Mesendoderm (in vitro differentiated cells): ENCODE measurements at regions not wholly inside any gene's neighbourhood (a gene's known extent, or its start where the extent isn't known, plus 50 kb on each side); places are given as distances from the start of the nearest gene placed in this dataset.

Experiments used
- DNase-seq: peaks from one replicate; pipeline ENCODE4 v3.0.0; 2013
- H2AK5ac ChIP-seq: 2 replicates; pipeline ENCODE4 v1.6.1; 2013; ENCODE audit warnings: low read length, inconsistent platforms
- H2BK120ac ChIP-seq: 2 replicates; pipeline ENCODE4 v1.6.1; 2013; ENCODE audit warnings: low read depth, mild to moderate bottlenecking, low read length, moderate library complexity, mixed read lengths
- H2BK15ac ChIP-seq: replicated peaks from 2 replicates; pipeline ENCODE4 v1.6.1; 2013; ENCODE audit warnings: low read depth, mild to moderate bottlenecking, moderate library complexity
- H2BK5ac ChIP-seq: 2 replicates; pipeline ENCODE4 v1.6.1; 2013; ENCODE audit warnings: low read length, inconsistent platforms
- H3K18ac ChIP-seq: 2 replicates; pipeline ENCODE4 v1.6.1; 2013; ENCODE audit warnings: mild to moderate bottlenecking, low read length, mixed read lengths
- H3K23ac ChIP-seq: one replicate; pipeline ENCODE4 v1.6.1; 2013; ENCODE audit warnings: low read length
- H3K27ac ChIP-seq: 2 replicates; pipeline ENCODE4 v1.5.1; 2013; ENCODE audit warnings: low read depth, mild to moderate bottlenecking, inconsistent platforms, low read length, moderate library complexity
- H3K27me3 ChIP-seq: 2 replicates; pipeline ENCODE4 v1.6.1; 2013; ENCODE audit warnings: low read length, control low read depth, mild to moderate bottlenecking, inconsistent platforms; ENCODE audit not compliant: insufficient read depth, poor library complexity
- H3K36me3 ChIP-seq: 2 replicates; pipeline ENCODE4 v1.6.1; 2013; ENCODE audit warnings: low read length, inconsistent platforms; ENCODE audit not compliant: control insufficient read depth, insufficient read depth
- H3K4ac ChIP-seq: one replicate; pipeline ENCODE4 v1.6.1; 2013; ENCODE audit warnings: low read depth, mild to moderate bottlenecking, low read length, moderate library complexity
- H3K4me1 ChIP-seq: 2 replicates; pipeline ENCODE4 v1.6.1; 2013; ENCODE audit warnings: low read depth, low read length, inconsistent platforms; ENCODE audit not compliant: control insufficient read depth
- H3K4me2 ChIP-seq: 2 replicates; pipeline ENCODE4 v1.6.1; 2013; ENCODE audit warnings: low read length
- H3K4me3 ChIP-seq: 2 replicates; pipeline ENCODE4 v1.5.1; 2013; ENCODE audit warnings: mild to moderate bottlenecking, low read length
- H3K56ac ChIP-seq: one replicate; pipeline ENCODE4 v1.6.1; 2013; ENCODE audit warnings: low read length
- H3K79me1 ChIP-seq: 2 replicates; pipeline ENCODE4 v1.6.1; 2013; ENCODE audit warnings: low read length, inconsistent platforms
- H3K79me2 ChIP-seq: 2 replicates; pipeline ENCODE4 v1.6.1; 2013; ENCODE audit warnings: mild to moderate bottlenecking, low read length; ENCODE audit not compliant: control insufficient read depth, insufficient read depth
- H3K9ac ChIP-seq: 2 replicates; pipeline ENCODE4 v1.6.1; 2013; ENCODE audit warnings: low read length, inconsistent platforms
- H4K5ac ChIP-seq: one replicate; pipeline ENCODE4 v1.6.1; 2013; ENCODE audit warnings: low read length
- H4K8ac ChIP-seq: one replicate; pipeline ENCODE4 v1.6.1; 2013; ENCODE audit warnings: low read depth, mild to moderate bottlenecking, control low read depth, low read length, moderate library complexity
- WGBS: extraction: QIAGEN DNeasy Blood & Tissue Kit; methylation state at CpG from one replicate; pipeline ENCODE4 v1.1.7; 2013; ENCODE audit warnings: low lambda C conversion rate, missing lambda C conversion rate; ENCODE audit not compliant: insufficient coverage; ENCODE audit errors: extremely low coverage; 5-methylcytosine and 5-hydroxymethylcytosine counted together

- no peak overlapping the region for H2BK5ac ChIP-seq
Observed at GRCh38 chr5:161094411-161094810, 242.4 kb upstream of the ATP10B start.

GRCh38 chr5:161093100-161093499 lies 241.1 kb upstream of the ATP10B start:
- H3K23ac ChIP-seq = no peak overlapping the region
- H3K79me2 ChIP-seq = no peaks in the 10 kb centered on the region
- H2BK120ac ChIP-seq = no peak overlapping the region
- DNase-seq = no peak
- no CpG with 5 or more reads among the region's 2 CpGs for WGBS
- no peaks in the 10 kb centered on the region for H3K4me1 ChIP-seq
- H2AK5ac ChIP-seq = no peak overlapping the region
- H3K4ac ChIP-seq = no peak overlapping the region
- H3K18ac ChIP-seq = no peak overlapping the region
- no peaks in the 10 kb centered on the region for H3K79me1 ChIP-seq
- H3K27ac ChIP-seq = no peak overlapping the region
- no peak overlapping the region for H3K4me2 ChIP-seq
- no peak overlapping the region for H4K5ac ChIP-seq
- no peak overlapping the region for H4K8ac ChIP-seq
- no peak overlapping the region for H2BK5ac ChIP-seq
- H2BK15ac ChIP-seq = no peak overlapping the region
- no peak overlapping the region for H3K9ac ChIP-seq
- no peak overlapping the region for H3K4me3 ChIP-seq
- no peaks in the 10 kb centered on the region for H3K36me3 ChIP-seq
- no peaks in the 10 kb centered on the region for H3K27me3 ChIP-seq
- H3K56ac ChIP-seq = no peak overlapping the region

More at GRCh38 chr5:161094411-161094810, 242.4 kb upstream of the ATP10B start:
- H3K36me3 ChIP-seq = no peaks in the 10 kb centered on the region
- no peak overlapping the region for H3K27ac ChIP-seq
- H2BK15ac ChIP-seq = no peak overlapping the region
- H3K79me1 ChIP-seq = no peaks in the 10 kb centered on the region
- H3K4me1 ChIP-seq = no peaks in the 10 kb centered on the region
- no peak overlapping the region for H3K9ac ChIP-seq
- H3K56ac ChIP-seq = no peak overlapping the region
- H3K4me3 ChIP-seq = no peak overlapping the region
- H3K4ac ChIP-seq = no peak overlapping the region
- H2AK5ac ChIP-seq = no peak overlapping the region
- no peak overlapping the region for H3K23ac ChIP-seq
- H4K5ac ChIP-seq = no peak overlapping the region
- H4K8ac ChIP-seq = no peak overlapping the region
- no peak overlapping the region for H2BK120ac ChIP-seq
- H3K79me2 ChIP-seq = no peaks in the 10 kb centered on the region
- no peak overlapping the region for H3K4me2 ChIP-seq
- no peak overlapping the region for H3K18ac ChIP-seq
- DNase-seq = no peak
- H3K27me3 ChIP-seq = no peaks in the 10 kb centered on the region

- Histone ChIP-seq H3K4me3 (no peak overlapping the region), H3K56ac (no peak overlapping the region), H3K36me3 (no peaks in the 10 kb centered on the region), H2BK15ac (no peak overlapping the region), H2AK5ac (no peak overlapping the region), H4K5ac (no peak overlapping the region), H2BK120ac (no peak overlapping the region), H3K9ac (no peak overlapping the region), H3K79me2 (no peaks in the 10 kb centered on the region), H4K8ac (no peak overlapping the region), H3K23ac (no peak overlapping the region), H2BK5ac (no peak overlapping the region), H3K27ac (no peak overlapping the region), H3K4me2 (no peak overlapping the region), H3K18ac (no peak overlapping the region), H3K4me1 (no peaks in the 10 kb centered on the region), H3K4ac (no peak overlapping the region), H3K27me3 (no peaks in the 10 kb centered on the region), H3K79me1 (no peaks in the 10 kb centered on the region)
- DNase-seq = no peak
- no CpG with 5 or more reads among the region's 2 CpGs for WGBS
Observed at GRCh38 chr5:161089569-161089968, 237.6 kb upstream of the ATP10B start.

DNA sequence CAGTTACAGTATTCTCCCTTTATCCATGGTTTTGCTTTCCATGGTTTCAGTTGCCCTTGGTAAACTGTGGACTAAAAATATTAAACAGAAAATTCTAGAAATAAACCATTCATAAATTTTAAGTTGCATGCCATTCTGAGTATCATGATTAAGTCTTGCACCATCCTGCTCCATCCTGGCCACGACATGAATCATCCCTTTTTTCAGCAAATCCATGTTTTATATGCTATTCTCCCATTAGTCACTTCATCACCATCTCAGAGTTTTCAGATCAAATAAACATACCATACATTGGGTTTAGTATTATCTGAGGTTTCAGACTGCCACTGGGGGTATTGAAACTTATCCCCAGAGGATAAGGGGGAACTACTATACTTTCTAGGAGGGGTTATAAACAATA lies 234.4 kb upstream of the ATP10B start:
- Histone ChIP-seq H2AK5ac (no peak overlapping the region), H3K27me3 (no peaks in the 10 kb centered on the region), H2BK120ac (no peak overlapping the region), H4K5ac (no peak overlapping the region), H4K8ac (no peak overlapping the region), H3K4me1 (no peaks in the 10 kb centered on the region), H3K27ac (no peak overlapping the region), H3K79me1 (no peaks in the 10 kb centered on the region), H3K79me2 (no peaks in the 10 kb centered on the region), H3K4me2 (no peak overlapping the region), H3K4me3 (no peak overlapping the region), H3K4ac (no peak overlapping the region), H3K23ac (no peak overlapping the region), H2BK5ac (no peak overlapping the region), H2BK15ac (no peak overlapping the region), H3K56ac (no peak overlapping the region), H3K18ac (no peak overlapping the region), H3K36me3 (no peaks in the 10 kb centered on the region), H3K9ac (no peak overlapping the region)
- no CpG with 5 or more reads among the region's 1 CpG for WGBS
- DNase-seq = no peak

GRCh38 chr5:161085056-161085455 lies 233.0 kb upstream of the ATP10B start:
- Histone ChIP-seq H3K4me1 (no peaks in the 10 kb centered on the region), H3K36me3 (no peaks in the 10 kb centered on the region), H3K4me3 (no peak overlapping the region), H3K27me3 (no peaks in the 10 kb centered on the region), H3K9ac (no peak overlapping the region), H2AK5ac (no peak overlapping the region), H3K27ac (no peak overlapping the region), H4K8ac (no peak overlapping the region), H3K4ac (no peak overlapping the region), H3K18ac (no peak overlapping the region), H3K79me2 (no peaks in the 10 kb centered on the region), H3K4me2 (no peak overlapping the region), H4K5ac (no peak overlapping the region), H2BK15ac (no peak overlapping the region), H3K56ac (no peak overlapping the region), H3K23ac (no peak overlapping the region), H2BK120ac (no peak overlapping the region), H2BK5ac (no peak overlapping the region), H3K79me1 (no peaks in the 10 kb centered on the region)
- DNase-seq = no peak
- no CpG with 5 or more reads among the region's 5 CpGs for WGBS

GRCh38 chr5:161084115-161084514 lies 232.1 kb upstream of the ATP10B start:
- no peak overlapping the region for H3K4me3 ChIP-seq
- no peak overlapping the region for H3K56ac ChIP-seq
- no peak overlapping the region for H2BK15ac ChIP-seq
- no peak overlapping the region for H3K9ac ChIP-seq
- no peak overlapping the region for H3K4me2 ChIP-seq
- H3K27me3 ChIP-seq = no peaks in the 10 kb centered on the region
- no peaks in the 10 kb centered on the region for H3K36me3 ChIP-seq
- H4K8ac ChIP-seq = no peak overlapping the region
- H2BK5ac ChIP-seq = no peak overlapping the region
- no CpG with 5 or more reads among the region's 2 CpGs for WGBS
- H4K5ac ChIP-seq = no peak overlapping the region
- H3K79me2 ChIP-seq = no peaks in the 10 kb centered on the region
- H2BK120ac ChIP-seq = no peak overlapping the region
- no peaks in the 10 kb centered on the region for H3K79me1 ChIP-seq
- H3K18ac ChIP-seq = no peak overlapping the region
- H3K4me1 ChIP-seq = no peaks in the 10 kb centered on the region
- no peak overlapping the region for H3K23ac ChIP-seq
- H3K27ac ChIP-seq = no peak overlapping the region
- DNase-seq = no peak
- no peak overlapping the region for H3K4ac ChIP-seq
- H2AK5ac ChIP-seq = no peak overlapping the region
